K562 (cell line): ENCODE measurements at regions not wholly inside any gene's neighbourhood (a gene's known extent, or its start where the extent isn't known, plus 50 kb on each side); places are given as distances from the start of the nearest gene placed in this dataset.
A peak's percentile ranks its signal among the peaks of the same experiment; 100 is the strongest.

ENCODE experiments used
- BDP1 ChIP-seq: IDR thresholded peaks from 3 replicates; pipeline ENCODE4 v1.6.1; 2011; ENCODE audit not compliant: insufficient read length, insufficient read depth
- CEBPZ ChIP-seq: fragments of 150-350 bp; IDR thresholded peaks from 2 replicates; pipeline ENCODE4 v1.6.1; 2014; ENCODE audit warnings: low read depth, mild to moderate bottlenecking, low read length, borderline replicate concordance
- CSDE1 ChIP-seq, 2 experiments: fragments of 450-650 bp; IDR thresholded peaks; 2 replicates each; pipeline ENCODE4 v1.6.1; 2016; ENCODE audit warnings: mild to moderate bottlenecking in 1 of 2
- FOXJ3 ChIP-seq: sonication (generic); formaldehyde crosslinking; IDR thresholded peaks from 2 replicates; pipeline ENCODE4 v1.4.0; 2020; ENCODE audit warnings: mild to moderate bottlenecking, missing genetic modification reagents
- GABPB1 ChIP-seq: sonication (generic); formaldehyde crosslinking; IDR thresholded peaks from 2 replicates; pipeline ENCODE4 v1.8.0; 2022; ENCODE audit warnings: mild to moderate bottlenecking, missing genetic modification reagents
- HDAC6 ChIP-seq: IDR thresholded peaks from 2 replicates; pipeline ENCODE4 v1.6.1; 2012; ENCODE audit warnings: low read depth, mild to moderate bottlenecking, control low read depth, inconsistent platforms, low read length, moderate library complexity
- KLF1 ChIP-seq: fragments of 450-650 bp; IDR thresholded peaks from 2 replicates; pipeline ENCODE4 v1.6.1; 2016; ENCODE audit warnings: missing genetic modification characterization, missing compliant biosample characterization
- MBD2 ChIP-seq: sonication (generic); IDR thresholded peaks from 2 replicates; pipeline ENCODE4 v1.6.1; 2016; ENCODE audit warnings: low read depth, borderline replicate concordance
- NUFIP1 ChIP-seq: fragments of 450-650 bp; IDR thresholded peaks from 2 replicates; pipeline ENCODE4 v1.6.1; 2018; ENCODE audit not compliant: partially characterized antibody
- PCBP1 ChIP-seq: fragments of 200-400 bp; formaldehyde crosslinking; IDR thresholded peaks from 2 replicates; pipeline ENCODE4 v1.6.1; 2018; ENCODE audit warnings: mild to moderate bottlenecking, low read depth, low read length; ENCODE audit not compliant: poor library complexity, severe bottlenecking
- POLR2AphosphoS5 ChIP-seq: IDR thresholded peaks from 2 replicates; pipeline ENCODE4 v1.6.1; 2011; ENCODE audit warnings: mild to moderate bottlenecking, low read depth, low read length, moderate library complexity; ENCODE audit not compliant: control insufficient read depth, insufficient read depth
- PRPF4 ChIP-seq: fragments of 200-400 bp; formaldehyde crosslinking; IDR thresholded peaks from one replicate; pipeline ENCODE4 v1.6.1; 2017; ENCODE audit warnings: low read length, low read depth, mild to moderate bottlenecking; ENCODE audit not compliant: insufficient read depth, poor library complexity, severe bottlenecking
- SETDB1 ChIP-seq: IDR thresholded peaks from one replicate; pipeline ENCODE4 v1.6.1; 2012; ENCODE audit warnings: low read length, control low read depth, inconsistent platforms
- SIN3B ChIP-seq: fragments of 450-650 bp; IDR thresholded peaks from 2 replicates; pipeline ENCODE4 v1.6.1; 2017; ENCODE audit warnings: low read depth, mild to moderate bottlenecking, moderate library complexity
- SOX6 ChIP-seq: fragments of 450-650 bp; IDR thresholded peaks from 2 replicates; pipeline ENCODE4 v1.6.1; 2014; ENCODE audit warnings: mild to moderate bottlenecking
- TAF7 ChIP-seq: fragments of 450-650 bp; IDR thresholded peaks from 2 replicates; pipeline ENCODE4 v1.6.1; 2016; ENCODE audit warnings: missing genetic modification characterization, missing compliant biosample characterization
- TAL1 ChIP-seq: fragments of 450-650 bp; IDR thresholded peaks from 2 replicates; pipeline ENCODE4 v1.6.1; 2016; ENCODE audit warnings: mild to moderate bottlenecking
- ZNF224 ChIP-seq: sonication (generic); formaldehyde crosslinking; IDR thresholded peaks from 2 replicates; pipeline ENCODE4 v1.8.0; 2022; ENCODE audit warnings: mild to moderate bottlenecking, missing genetic modification reagents
- ZNF24 ChIP-seq: fragments of 450-650 bp; IDR thresholded peaks from 2 replicates; pipeline ENCODE4 v1.6.1; 2016
- ZNF518B ChIP-seq: fragments of 250-450 bp; sonication (Bioruptor Pico); IDR thresholded peaks from 2 replicates; pipeline ENCODE4 v1.5.0; 2021; ENCODE audit warnings: mild to moderate bottlenecking, moderate library complexity
- TF ChIP-seq, protein P1 (sequence below): fragments of 250-450 bp; sonication (Bioruptor Pico); IDR thresholded peaks from 2 replicates; pipeline ENCODE4 v1.4.0; 2020
- TF ChIP-seq, protein P2 (sequence below): sonication (generic); formaldehyde crosslinking; IDR thresholded peaks from 2 replicates; pipeline ENCODE4 v1.8.1; 2023; ENCODE audit warnings: mild to moderate bottlenecking, missing genetic modification reagents

- peak; percentile 13 for TF ChIP-seq NUFIP1
- no peak for TF ChIP-seq PCBP1
- TF ChIP-seq, protein P1, sequence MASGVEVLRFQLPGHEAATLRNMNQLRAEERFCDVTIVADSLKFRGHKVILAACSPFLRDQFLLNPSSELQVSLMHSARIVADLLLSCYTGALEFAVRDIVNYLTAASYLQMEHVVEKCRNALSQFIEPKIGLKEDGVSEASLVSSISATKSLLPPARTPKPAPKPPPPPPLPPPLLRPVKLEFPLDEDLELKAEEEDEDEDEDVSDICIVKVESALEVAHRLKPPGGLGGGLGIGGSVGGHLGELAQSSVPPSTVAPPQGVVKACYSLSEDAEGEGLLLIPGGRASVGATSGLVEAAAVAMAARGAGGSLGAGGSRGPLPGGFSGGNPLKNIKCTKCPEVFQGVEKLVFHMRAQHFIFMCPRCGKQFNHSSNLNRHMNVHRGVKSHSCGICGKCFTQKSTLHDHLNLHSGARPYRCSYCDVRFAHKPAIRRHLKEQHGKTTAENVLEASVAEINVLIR (CRISPR knock-in tag): no peak
- TF ChIP-seq ZNF24: 0 out of 2 replicates have a peak, but pooled peaks have one; percentile 57
- no peak for TF ChIP-seq TAL1
- peak; percentile 57 for TF ChIP-seq POLR2AphosphoS5
- TF ChIP-seq ZNF518B (CRISPR knock-in tag): no peak
- TF ChIP-seq SIN3B: no peak
- TF ChIP-seq, protein P2, sequence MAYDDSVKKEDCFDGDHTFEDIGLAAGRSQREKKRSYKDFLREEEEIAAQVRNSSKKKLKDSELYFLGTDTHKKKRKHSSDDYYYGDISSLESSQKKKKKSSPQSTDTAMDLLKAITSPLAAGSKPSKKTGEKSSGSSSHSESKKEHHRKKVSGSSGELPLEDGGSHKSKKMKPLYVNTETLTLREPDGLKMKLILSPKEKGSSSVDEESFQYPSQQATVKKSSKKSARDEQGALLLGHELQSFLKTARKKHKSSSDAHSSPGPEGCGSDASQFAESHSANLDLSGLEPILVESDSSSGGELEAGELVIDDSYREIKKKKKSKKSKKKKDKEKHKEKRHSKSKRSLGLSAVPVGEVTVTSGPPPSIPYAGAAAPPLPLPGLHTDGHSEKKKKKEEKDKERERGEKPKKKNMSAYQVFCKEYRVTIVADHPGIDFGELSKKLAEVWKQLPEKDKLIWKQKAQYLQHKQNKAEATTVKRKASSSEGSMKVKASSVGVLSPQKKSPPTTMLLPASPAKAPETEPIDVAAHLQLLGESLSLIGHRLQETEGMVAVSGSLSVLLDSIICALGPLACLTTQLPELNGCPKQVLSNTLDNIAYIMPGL (CRISPR knock-in tag): no peak
- no peak for TF ChIP-seq HDAC6
- TF ChIP-seq CSDE1 (IDR thresholded peaks at IDR 0.05): no peak
- no peak for TF ChIP-seq CEBPZ
- TF ChIP-seq ZNF224: no peak
- TF ChIP-seq SOX6: no peak
- no peak for TF ChIP-seq FOXJ3
- TF ChIP-seq PRPF4: no peak
- TF ChIP-seq SETDB1: no peak
- TF ChIP-seq KLF1: no peak
- no peak for TF ChIP-seq BDP1
- TF ChIP-seq GABPB1 (CRISPR knock-in tag): no peak
- TF ChIP-seq TAF7 (tag): peak; percentile 55; the same call in 1 of the 2 replicates
- TF ChIP-seq MBD2: no peak
Measured at GRCh38 chr7:106775552-106775936, 89.5 kb upstream of the PIK3CG start (continued).
